ENCODE measurements at regions not wholly inside any gene's neighbourhood (a gene's known extent, or its start where the extent isn't known, plus 50 kb on each side); places are given as distances from the start of the nearest gene placed in this dataset.

DNA sequence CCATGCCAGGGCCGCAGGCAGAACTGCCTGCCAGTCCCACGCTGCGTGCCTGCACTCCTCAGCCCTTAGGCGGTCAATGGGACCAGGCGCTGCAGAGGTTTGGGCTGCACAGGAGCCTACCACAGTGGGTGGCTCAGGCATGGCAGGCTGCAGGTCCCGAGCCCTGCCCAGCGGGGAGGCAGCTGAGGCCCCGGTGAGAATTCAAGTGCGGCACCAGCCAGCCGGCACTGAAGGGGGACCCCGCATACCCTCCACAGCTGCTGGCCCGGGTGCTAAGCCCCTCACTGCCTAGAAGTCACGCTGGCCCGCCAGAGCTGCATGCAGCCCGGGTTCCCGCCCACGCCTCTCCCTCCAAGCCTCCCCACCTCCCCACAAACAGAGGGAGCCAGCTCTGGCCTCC is 302.5 kb upstream of the UGT8 start:
- no peak overlapping the region for H3K9ac ChIP-seq

DNA sequence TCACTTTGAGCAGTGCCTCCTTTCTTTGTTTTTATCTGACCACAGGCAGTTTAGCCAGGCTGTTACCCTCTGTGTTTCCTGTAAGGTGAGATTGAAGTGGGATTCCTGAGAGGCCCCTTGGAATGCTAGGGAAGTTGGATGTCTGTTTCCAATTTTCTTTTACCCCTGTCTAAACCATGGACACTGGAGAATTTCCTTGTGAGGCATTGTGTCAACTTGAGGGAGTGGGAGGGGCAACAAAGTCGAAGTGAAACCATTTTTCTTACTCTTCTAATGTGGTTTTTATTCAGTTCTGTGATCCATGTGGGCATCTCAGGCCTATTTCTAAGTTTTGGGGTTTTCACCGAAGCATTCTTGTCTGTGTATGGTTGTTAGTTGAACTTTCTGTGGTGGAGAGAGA is 296.1 kb upstream of the UGT8 start:
- H3K9ac ChIP-seq: no peak overlapping the region

More for the DNA sequence above, 302.5 kb upstream of the UGT8 start:
- H3K27me3 ChIP-seq: no peaks in the 10 kb centered on the region
- H3K4me1 ChIP-seq: no peaks in the 10 kb centered on the region
- no peaks in the 10 kb centered on the region for H4K20me1 ChIP-seq
- no peak overlapping the region for H3K4me3 ChIP-seq
- no peaks in the 10 kb centered on the region for H3K36me3 ChIP-seq
- no peak for TF ChIP-seq Cebpa-rat (IDR thresholded peaks at IDR 0.05)
- H3K9me3 ChIP-seq (replicated peaks in 1 of 11): peaks cover 8 to 32% (median 24%) of the 10 kb centered on the region in 11 experiments; a peak in 21 of 22 replicates
- H3K27ac ChIP-seq: no peak overlapping the region
- H3K4me2 ChIP-seq: no peak overlapping the region

DNA sequence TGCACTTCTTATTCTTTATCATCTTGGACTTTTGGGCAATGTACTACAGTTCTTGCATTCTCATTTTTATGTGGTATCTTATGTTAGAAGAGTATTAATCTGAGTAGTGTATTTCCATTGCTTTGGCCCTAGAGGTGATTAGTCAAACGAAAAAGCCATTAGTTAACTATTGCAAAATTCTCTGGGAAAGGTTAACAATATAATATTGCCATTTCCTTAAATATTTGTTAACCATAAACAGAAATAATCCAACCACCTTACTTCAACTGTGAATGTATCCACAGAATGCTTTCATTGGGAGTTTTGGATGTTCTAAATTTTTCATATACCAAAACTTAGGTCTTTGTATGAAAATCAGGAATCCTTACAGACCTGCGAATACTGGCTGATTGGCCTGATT is 294.6 kb upstream of the UGT8 start:
- Histone ChIP-seq H3K36me3 (no peaks in the 10 kb centered on the region), H4K20me1 (no peaks in the 10 kb centered on the region), H3K27ac (no peak overlapping the region), H3K4me2 (no peak overlapping the region), H3K9me3 (replicated peaks in 1 of 11) (0 out of 22 replicates have a peak, but pooled peaks cover 0 to 3% (median 0%) of the 10 kb centered on the region in 11 experiments), H3K27me3 (no peaks in the 10 kb centered on the region), H3K9ac (no peak overlapping the region), H3K4me1 (peaks cover 0 to 4% (median 0%) of the 10 kb centered on the region in 10 experiments; a peak in 1 of 20 replicates), H3K4me3 (no peak overlapping the region)
- no peak for TF ChIP-seq Cebpa-rat (IDR thresholded peaks at IDR 0.05)

More for the DNA sequence above, 296.1 kb upstream of the UGT8 start:
- H3K4me1 ChIP-seq: peaks cover 0 to 4% (median 0%) of the 10 kb centered on the region in 10 experiments; a peak in 1 of 20 replicates
- no peak for TF ChIP-seq Cebpa-rat (IDR thresholded peaks at IDR 0.05)
- peak overlapping the region in 1 of 11 experiments; percentile 8; a peak in 3 of 22 replicates for H3K4me2 ChIP-seq
- H3K4me3 ChIP-seq: no peak overlapping the region
- 0 out of 22 replicates have a peak, but pooled peaks cover 0 to 3% (median 0%) of the 10 kb centered on the region in 11 experiments for H3K9me3 ChIP-seq (replicated peaks in 1 of 11)
- no peaks in the 10 kb centered on the region for H3K27me3 ChIP-seq
- H3K36me3 ChIP-seq: no peaks in the 10 kb centered on the region
- no peak overlapping the region for H3K27ac ChIP-seq
- H4K20me1 ChIP-seq: no peaks in the 10 kb centered on the region

DNA sequence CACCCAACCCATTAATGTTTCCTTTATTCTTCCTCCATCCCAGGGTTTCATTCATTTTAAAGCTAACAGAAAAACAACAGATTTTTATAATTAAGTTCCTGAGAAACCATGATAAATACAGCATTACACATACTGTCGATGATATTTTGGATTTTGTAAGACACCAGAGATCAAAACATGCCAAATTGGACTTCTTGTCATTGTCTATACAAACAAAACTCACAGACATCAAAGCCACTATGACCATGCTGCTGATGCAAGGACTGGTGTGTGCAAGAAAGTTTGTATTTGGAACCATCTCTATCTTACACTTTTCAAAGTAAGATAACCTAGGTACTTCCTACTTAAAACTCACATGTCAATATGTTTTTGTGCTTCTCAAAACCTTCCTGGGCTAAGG is 294.0 kb upstream of the UGT8 start:
- H4K20me1 ChIP-seq: no peaks in the 10 kb centered on the region
- H3K4me1 ChIP-seq: peaks cover 0 to 4% (median 0%) of the 10 kb centered on the region in 10 experiments; a peak in 1 of 20 replicates
- 0 out of 22 replicates have a peak, but pooled peaks cover 0 to 3% (median 0%) of the 10 kb centered on the region in 11 experiments for H3K9me3 ChIP-seq (replicated peaks in 1 of 11)
- H3K4me3 ChIP-seq: no peak overlapping the region
- H3K4me2 ChIP-seq: no peak overlapping the region
- no peaks in the 10 kb centered on the region for H3K27me3 ChIP-seq
- H3K27ac ChIP-seq: no peak overlapping the region
- no peak for TF ChIP-seq Cebpa-rat (IDR thresholded peaks at IDR 0.05)
- no peak overlapping the region for H3K9ac ChIP-seq
- H3K36me3 ChIP-seq: no peaks in the 10 kb centered on the region

DNA sequence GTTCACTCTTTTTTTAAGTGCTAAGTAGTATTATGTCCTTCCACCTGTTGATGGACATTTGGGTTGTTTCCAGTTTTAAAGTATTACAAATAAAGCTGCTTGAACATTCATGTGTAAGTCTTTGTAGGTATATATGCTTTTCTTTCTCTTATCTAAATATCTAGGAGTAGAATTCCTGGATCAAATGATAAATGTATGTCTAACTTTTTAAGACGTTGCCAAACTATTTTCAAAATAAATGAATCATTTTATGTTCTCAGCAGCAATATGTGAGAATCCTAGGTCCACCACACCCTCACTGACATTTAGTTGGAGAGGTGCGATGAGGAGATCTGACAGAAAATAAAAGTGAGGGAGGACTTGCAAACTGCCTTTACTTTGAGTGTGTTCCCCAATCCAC is 291.7 kb upstream of the UGT8 start:
- Histone ChIP-seq H3K27ac (no peak overlapping the region), H3K4me3 (no peak overlapping the region), H3K4me1 (peaks cover 0 to 4% (median 0%) of the 10 kb centered on the region in 10 experiments; a peak in 1 of 20 replicates), H3K9ac (no peak overlapping the region), H3K27me3 (no peaks in the 10 kb centered on the region), H3K4me2 (no peak overlapping the region), H4K20me1 (no peaks in the 10 kb centered on the region), H3K36me3 (no peaks in the 10 kb centered on the region), H3K9me3 (replicated peaks in 1 of 11) (no peaks in the 10 kb centered on the region)
- TF ChIP-seq Cebpa-rat (IDR thresholded peaks at IDR 0.05): no peak

DNA sequence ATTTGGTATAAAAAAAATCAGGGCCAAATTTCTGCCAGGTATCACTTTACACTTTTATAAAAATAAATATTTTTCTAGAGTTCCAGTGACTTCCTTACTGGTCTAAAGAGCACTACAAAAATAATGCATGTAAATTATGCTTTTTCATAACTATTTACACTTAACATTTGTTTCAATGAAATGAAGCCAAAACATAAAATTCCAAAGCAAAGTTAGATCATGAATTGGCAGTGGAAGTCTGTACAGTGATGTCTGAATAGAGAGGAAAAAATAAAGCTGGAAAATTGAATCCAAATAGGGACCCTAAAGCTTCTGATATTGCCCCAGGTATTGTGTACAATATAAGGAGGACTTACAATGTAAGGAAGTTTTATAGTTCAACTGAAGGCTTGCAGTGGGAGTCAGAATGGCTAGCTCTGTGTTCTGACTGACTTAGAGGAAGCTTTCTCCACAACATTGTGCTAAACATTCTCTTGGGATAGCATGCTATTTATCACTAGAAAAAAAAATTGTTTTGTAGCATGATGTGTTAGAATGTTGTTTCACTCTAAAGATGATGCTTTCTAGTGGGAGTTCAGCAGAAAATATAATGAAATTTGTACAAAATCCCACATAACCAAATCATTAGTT is 288.2 kb upstream of the UGT8 start:
- no peak for TF ChIP-seq Cebpa-rat (IDR thresholded peaks at IDR 0.05)
- no peaks in the 10 kb centered on the region for H3K27me3 ChIP-seq
- H3K9me3 ChIP-seq (replicated peaks in 1 of 11): no peaks in the 10 kb centered on the region

DNA sequence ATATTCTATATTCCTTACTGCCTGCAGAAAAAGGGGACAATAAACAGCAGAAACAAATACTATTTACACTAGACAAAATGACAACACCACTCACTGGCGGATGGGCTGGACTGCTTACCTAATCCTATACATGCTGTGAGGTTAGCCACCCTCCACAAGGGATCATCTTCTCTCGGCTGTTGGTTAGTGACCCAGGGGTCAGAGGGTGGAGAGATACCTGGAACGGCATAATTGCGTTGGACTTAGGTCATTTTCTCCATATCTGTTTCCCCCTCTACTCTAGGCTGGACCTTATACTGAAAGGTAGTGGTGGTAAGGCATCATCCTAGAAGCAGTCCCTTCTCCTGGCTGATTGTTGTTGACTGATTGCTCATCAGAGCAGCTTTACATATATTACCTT is 286.8 kb upstream of the UGT8 start:
- Histone ChIP-seq H3K9ac (no peak overlapping the region), H3K4me2 (no peak overlapping the region), H4K20me1 (no peaks in the 10 kb centered on the region), H3K27me3 (no peaks in the 10 kb centered on the region), H3K27ac (no peak overlapping the region), H3K4me1 (no peaks in the 10 kb centered on the region), H3K9me3 (replicated peaks in 1 of 11) (no peaks in the 10 kb centered on the region), H3K4me3 (no peak overlapping the region), H3K36me3 (no peaks in the 10 kb centered on the region)
- TF ChIP-seq Cebpa-rat (IDR thresholded peaks at IDR 0.05): no peak

More for the DNA sequence above, 288.2 kb upstream of the UGT8 start:
- no peaks in the 10 kb centered on the region for H3K4me1 ChIP-seq
- H3K9ac ChIP-seq: no peak overlapping the region
- H3K36me3 ChIP-seq: no peaks in the 10 kb centered on the region
- H3K4me3 ChIP-seq: no peak overlapping the region
- no peak overlapping the region for H3K27ac ChIP-seq
- H4K20me1 ChIP-seq: no peaks in the 10 kb centered on the region
- no peak overlapping the region for H3K4me2 ChIP-seq

DNA sequence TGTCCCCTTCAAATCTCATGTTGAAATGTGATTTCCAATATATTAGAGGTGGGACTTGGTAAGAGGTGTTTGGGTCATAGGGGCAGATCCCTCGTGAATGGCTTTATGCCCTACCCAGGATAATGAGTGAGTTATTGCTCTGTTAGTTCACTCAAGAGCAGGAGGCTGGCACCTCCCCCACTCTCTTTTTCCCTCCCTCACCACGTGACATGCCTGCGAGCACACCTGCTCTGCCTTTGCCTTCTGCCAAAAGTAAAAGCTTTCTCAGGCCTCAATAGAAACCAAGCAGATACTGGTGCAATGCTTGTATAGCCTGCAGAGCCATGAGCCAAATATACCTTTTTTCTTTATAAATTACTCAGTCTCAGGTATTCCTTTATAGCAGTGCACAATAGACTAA is 286.3 kb upstream of the UGT8 start:
- H3K4me3 ChIP-seq: no peak overlapping the region

DNA sequence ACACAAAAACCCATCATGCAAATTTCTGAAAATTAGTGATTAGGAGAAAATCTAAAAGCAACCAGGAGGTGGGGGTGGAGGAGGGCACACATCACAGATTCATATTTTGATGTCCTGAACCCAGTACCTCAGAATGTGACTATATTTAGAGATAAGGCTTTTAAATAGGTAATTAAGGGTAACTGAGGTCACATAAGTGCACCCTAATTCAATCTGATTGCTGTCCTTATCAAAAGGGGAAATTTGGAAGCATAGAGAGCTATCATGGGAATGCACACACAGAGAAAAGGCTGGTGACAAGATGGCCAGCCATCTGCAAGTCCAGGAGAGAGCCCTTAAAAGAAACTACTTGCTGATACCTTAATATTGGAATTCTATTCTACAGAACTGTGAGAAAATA is 281.8 kb upstream of the UGT8 start:
- Histone ChIP-seq H3K9me3 (replicated peaks in 1 of 11) (no peaks in the 10 kb centered on the region), H3K4me2 (no peak overlapping the region), H3K4me1 (no peaks in the 10 kb centered on the region), H3K9ac (no peak overlapping the region), H3K27me3 (no peaks in the 10 kb centered on the region), H4K20me1 (no peaks in the 10 kb centered on the region), H3K36me3 (no peaks in the 10 kb centered on the region), H3K4me3 (no peak overlapping the region), H3K27ac (no peak overlapping the region)
- TF ChIP-seq Cebpa-rat (IDR thresholded peaks at IDR 0.05): no peak

More for the DNA sequence above, 286.3 kb upstream of the UGT8 start:
- Histone ChIP-seq H3K9ac (no peak overlapping the region), H3K4me2 (no peak overlapping the region), H3K4me1 (no peaks in the 10 kb centered on the region), H3K27ac (no peak overlapping the region), H3K9me3 (replicated peaks in 1 of 11) (no peaks in the 10 kb centered on the region), H4K20me1 (no peaks in the 10 kb centered on the region), H3K36me3 (no peaks in the 10 kb centered on the region), H3K27me3 (no peaks in the 10 kb centered on the region)
- no peak for TF ChIP-seq Cebpa-rat (IDR thresholded peaks at IDR 0.05)

DNA sequence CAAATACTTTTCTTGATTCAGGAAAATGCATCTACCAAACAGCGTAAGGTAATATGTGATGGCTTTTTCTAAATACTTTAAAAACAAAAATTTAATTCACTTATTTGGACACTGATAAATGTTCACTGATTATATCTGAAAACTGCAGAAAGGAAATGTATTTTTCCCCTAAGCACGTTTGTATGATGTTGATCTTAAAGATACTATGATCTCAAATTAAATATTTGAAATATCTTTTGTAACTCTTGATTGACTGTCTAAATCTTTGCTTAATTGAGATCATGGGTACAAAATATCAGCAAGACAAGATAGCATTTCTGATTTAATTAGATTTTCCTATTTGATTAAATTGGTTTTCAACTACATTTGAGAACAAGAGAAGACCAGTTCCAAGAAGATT is 281.0 kb upstream of the UGT8 start:
- H3K27ac ChIP-seq: no peak overlapping the region
- no peak overlapping the region for H3K9ac ChIP-seq
- H4K20me1 ChIP-seq: no peaks in the 10 kb centered on the region
- H3K9me3 ChIP-seq (replicated peaks in 1 of 11): no peaks in the 10 kb centered on the region
- no peaks in the 10 kb centered on the region for H3K4me1 ChIP-seq
- H3K4me2 ChIP-seq: no peak overlapping the region
- no peak for TF ChIP-seq Cebpa-rat (IDR thresholded peaks at IDR 0.05)
- H3K36me3 ChIP-seq: no peaks in the 10 kb centered on the region
- no peaks in the 10 kb centered on the region for H3K27me3 ChIP-seq
- H3K4me3 ChIP-seq: no peak overlapping the region

Data from BLaER1 treated with 17β-estradiol and CSF1 and Interleukin-3, amounts not matched to agents 10 nM and 100 nM (cell line).